H1 (cell line): ENCODE measurements at regions not wholly inside any gene's neighbourhood (a gene's known extent, or its start where the extent isn't known, plus 50 kb on each side); places are given as distances from the start of the nearest gene placed in this dataset.

Source experiments
- CTCF ChIA-PET: fragments of 300-600 bp; sonication (Branson Sonifier 250); formaldehyde crosslinking; loops from one replicate; lab custom pipeline; 2021; ENCODE audit not compliant: partially characterized antibody; lab: Charles Lee
- POLR2A ChIA-PET: fragments of 300-600 bp; sonication (Branson Sonifier 250); formaldehyde crosslinking; loops from one replicate; lab custom pipeline; 2021; ENCODE audit warnings: inconsistent platforms; ENCODE audit not compliant: partially characterized antibody; lab: Charles Lee
- DNase-seq, 2 experiments: peaks; one replicate each; pipeline versions ENCODE4 v3.0.0 to v3.0.0-alpha.2; 2010 to 2022; ENCODE audit warnings: low spot score in 2 of 2, low read depth in 1 of 2, mixed read lengths in 1 of 2
- FAIRE-seq: peaks from 2 replicates; lab custom pipeline; 2011; peaks lifted over from hg19 to GRCh38; lab: Jason Lieb, UNC
- H2AFZ ChIP-seq: 2 replicates; pipeline ENCODE4 v1.8.1; 2012; ENCODE audit warnings: low read length, inconsistent platforms
- H2AK5ac ChIP-seq: 2 replicates; pipeline ENCODE4 v1.6.1; 2013; ENCODE audit warnings: low read depth, low read length
- H2BK120ac ChIP-seq: replicated peaks from 2 replicates; pipeline ENCODE3; 2013; ENCODE audit warnings: low read depth, low read length, inconsistent platforms
- H2BK12ac ChIP-seq: 2 replicates; pipeline ENCODE4 v1.6.1; 2013; ENCODE audit warnings: low read depth, low read length
- H2BK15ac ChIP-seq: 2 replicates; pipeline ENCODE4 v1.6.1; 2013; ENCODE audit warnings: low read length
- H2BK20ac ChIP-seq: 2 replicates; pipeline ENCODE4 v1.6.1; 2013; ENCODE audit warnings: low read length
- H2BK5ac ChIP-seq: 2 replicates; pipeline ENCODE4 v1.6.1; 2013; ENCODE audit warnings: low read depth, low read length
- H3K14ac ChIP-seq: 2 replicates; pipeline ENCODE4 v1.6.1; 2013; ENCODE audit warnings: inconsistent platforms; ENCODE audit not compliant: insufficient read length
- H3K18ac ChIP-seq: 2 replicates; pipeline ENCODE4 v1.6.1; 2013; ENCODE audit warnings: low read length; ENCODE audit errors: extremely low read depth
- H3K23ac ChIP-seq: 2 replicates; pipeline ENCODE4 v1.6.1; 2013; ENCODE audit warnings: inconsistent platforms; ENCODE audit not compliant: insufficient read length
- H3K23me2 ChIP-seq: 2 replicates; pipeline ENCODE4 v1.6.1; 2013; ENCODE audit warnings: low read depth, low read length
- H3K27ac ChIP-seq: 2 replicates; pipeline ENCODE4 v1.6.1; 2011; ENCODE audit warnings: low read depth, low read length, inconsistent platforms
- H3K27me3 ChIP-seq, 4 experiments: replicated peaks in 1 of 4; 1 replicate in 1 of 4; 2 replicates in 3 of 4; pipeline versions ENCODE4 v1.6.1 to v1.8.1; 2011 to 2013; ENCODE audit warnings: low read length in 3 of 4, mild to moderate bottlenecking in 3 of 4, inconsistent platforms in 2 of 4, mixed read lengths in 2 of 4, moderate library complexity in 1 of 4; ENCODE audit not compliant: control insufficient read depth in 3 of 4, insufficient read depth in 3 of 4; ENCODE audit errors: extremely low read depth in 1 of 4
- H3K36me3 ChIP-seq, 4 experiments: 2 replicates each; pipeline versions ENCODE4 v1.6.1 to v1.8.1; 2011 to 2013; ENCODE audit warnings: mild to moderate bottlenecking in 4 of 4, low read length in 3 of 4, moderate library complexity in 2 of 4, control low read depth in 1 of 4, inconsistent platforms in 1 of 4; ENCODE audit not compliant: insufficient read depth in 4 of 4, control insufficient read depth in 2 of 4
- H3K4ac ChIP-seq: replicated peaks from 2 replicates; pipeline ENCODE3; 2013; ENCODE audit warnings: low read length, low read depth, mixed read lengths, inconsistent platforms; ENCODE audit not compliant: insufficient read length
- H3K4me1 ChIP-seq, 4 experiments: replicated peaks in 1 of 4; 1 replicate in 1 of 4; 2 replicates in 3 of 4; pipeline versions ENCODE4 v1.6.1 to v1.8.1; 2011 to 2013; ENCODE audit warnings: low read length in 3 of 4, inconsistent platforms in 2 of 4, mixed read lengths in 1 of 4; ENCODE audit not compliant: insufficient read depth in 4 of 4, control insufficient read depth in 3 of 4
- H3K4me2 ChIP-seq, 2 experiments: 2 replicates each; pipeline versions ENCODE4 v1.6.1 to v1.8.1; 2011 to 2013; ENCODE audit warnings: low read depth in 2 of 2, low read length in 2 of 2, control low read depth in 1 of 2, inconsistent platforms in 1 of 2, mild to moderate bottlenecking in 1 of 2; ENCODE audit not compliant: insufficient read depth in 1 of 2
- H3K4me3 ChIP-seq, 4 experiments: fragments of 200-600, 300-600 bp in 1 of 4; sonication (generic), shearing (Covaris generic), sonication (Bioruptor Twin) in 1 of 4; 2 replicates each; pipeline versions ENCODE4 v1.5.1 to v1.8.1; 2011 to 2016; ENCODE audit warnings: low read length in 4 of 4, low read depth in 3 of 4, control low read depth in 2 of 4, inconsistent platforms in 2 of 4, mild to moderate bottlenecking in 2 of 4, mixed read lengths in 1 of 4, moderate library complexity in 1 of 4; ENCODE audit not compliant: insufficient read depth in 2 of 4; ENCODE audit errors: extremely low read depth in 1 of 4
- H3K56ac ChIP-seq: replicated peaks from 2 replicates; pipeline ENCODE3; 2013; ENCODE audit warnings: low read depth, mild to moderate bottlenecking, mixed read lengths, low read length, inconsistent platforms; ENCODE audit not compliant: insufficient read length
- H3K79me1 ChIP-seq: 2 replicates; pipeline ENCODE4 v1.6.1; 2013; ENCODE audit warnings: low read depth, low read length, control low read depth
- H3K79me2 ChIP-seq, 2 experiments: 2 replicates each; pipeline versions ENCODE4 v1.6.1 to v1.8.1; 2012 to 2013; ENCODE audit warnings: low read length in 2 of 2, mild to moderate bottlenecking in 2 of 2, inconsistent platforms in 1 of 2; ENCODE audit not compliant: insufficient read depth in 2 of 2, control insufficient read depth in 1 of 2
- H3K9ac ChIP-seq, 4 experiments: replicated peaks in 1 of 4; 1 replicate in 1 of 4; 2 replicates in 3 of 4; pipeline versions ENCODE4 v1.6.1 to v1.8.1; 2011 to 2013; ENCODE audit warnings: low read depth in 3 of 4, low read length in 3 of 4, control low read depth in 2 of 4, mild to moderate bottlenecking in 2 of 4, moderate library complexity in 2 of 4, inconsistent platforms in 1 of 4; ENCODE audit errors: extremely low read depth in 1 of 4
- H3K9me3 ChIP-seq, 2 experiments: 2 replicates each; pipeline versions ENCODE4 v1.6.1 to v1.8.1; 2012 to 2013; ENCODE audit warnings: mild to moderate bottlenecking in 2 of 2, moderate library complexity in 2 of 2, control low read depth in 1 of 2, inconsistent platforms in 1 of 2, low read depth in 1 of 2, low read length in 1 of 2, mixed read lengths in 1 of 2; ENCODE audit not compliant: insufficient read depth in 2 of 2
- H4K20me1 ChIP-seq, 2 experiments: replicated peaks in 1 of 2; 2 replicates each; pipeline versions ENCODE3 to v1.8.1; 2011 to 2013; ENCODE audit warnings: inconsistent platforms in 2 of 2, low read length in 2 of 2, mild to moderate bottlenecking in 1 of 2; ENCODE audit not compliant: insufficient read depth in 2 of 2, control insufficient read depth in 1 of 2
- H4K5ac ChIP-seq: 2 replicates; pipeline ENCODE4 v1.6.1; 2013; ENCODE audit warnings: low read length, low read depth, mixed read lengths, inconsistent platforms; ENCODE audit not compliant: insufficient read length
- H4K8ac ChIP-seq: 2 replicates; pipeline ENCODE4 v1.8.0; 2013; ENCODE audit warnings: mild to moderate bottlenecking, moderate library complexity, low read length, inconsistent platforms; ENCODE audit not compliant: insufficient read depth; ENCODE audit errors: extremely low read depth
- H4K91ac ChIP-seq: replicated peaks from 2 replicates; pipeline ENCODE3; 2013; ENCODE audit warnings: low read length, mixed read lengths, inconsistent platforms; ENCODE audit not compliant: insufficient read length
- ASH2L ChIP-seq: fragments of 200-600, 300-600 bp; sonication (generic); IDR thresholded peaks from one replicate; pipeline ENCODE4 v1.7.1; 2017; ENCODE audit warnings: low read length
- CHD1 ChIP-seq: IDR thresholded peaks from 2 replicates; pipeline ENCODE4 v1.6.1; 2012; ENCODE audit warnings: low read depth, low read length, improper control_type of control experiment
- CREB1 ChIP-seq: IDR thresholded peaks from 2 replicates; pipeline ENCODE4 v1.6.1; 2012; ENCODE audit warnings: inconsistent platforms
- MAFK ChIP-seq: IDR thresholded peaks from 2 replicates; pipeline ENCODE4 v1.6.1; 2012; ENCODE audit warnings: low read depth, mild to moderate bottlenecking, improper control_type of control experiment, low read length
- RAD21 ChIP-seq, 2 experiments: IDR thresholded peaks in 1 of 2; conservative IDR thresholded peaks in 1 of 2; 2 replicates each; pipeline ENCODE4 v1.6.1; 2011; ENCODE audit warnings: low read depth in 2 of 2, low read length in 2 of 2, improper control_type of control experiment in 1 of 2, inconsistent platforms in 1 of 2, mild to moderate bottlenecking in 1 of 2, moderate library complexity in 1 of 2
- SRF ChIP-seq: IDR thresholded peaks from 2 replicates; pipeline ENCODE4 v1.6.1; 2011; ENCODE audit warnings: mild to moderate bottlenecking, low read depth, low read length, moderate library complexity
- TEAD4 ChIP-seq: IDR thresholded peaks from 2 replicates; pipeline ENCODE4 v1.6.1; 2012; ENCODE audit warnings: low read depth, low read length, inconsistent platforms, mixed read lengths
- TF ChIP-seq, protein P1 (sequence below): IDR thresholded peaks from 2 replicates; pipeline ENCODE4 v1.6.1; 2012; ENCODE audit warnings: inconsistent platforms

GRCh38 chrY:15779891-15780290 lies 1255.6 kb downstream of the NLGN4Y start:
- FAIRE-seq (no peak), DNase-seq (no peak)
- H2BK20ac ChIP-seq, result no peak overlapping the region
- POLR2A ChIA-PET, result no interaction called here
- no peak overlapping the region for H2BK5ac ChIP-seq
- H4K5ac ChIP-seq, result no peak overlapping the region
- H4K91ac ChIP-seq, result no peak overlapping the region
- no peak overlapping the region for H3K4me3 ChIP-seq
- no peak overlapping the region for H3K23ac ChIP-seq
- H3K4me2 ChIP-seq, result no peak overlapping the region
- H3K4ac ChIP-seq, result no peak overlapping the region
- no peaks in the 10 kb centered on the region for H3K9me3 ChIP-seq
- H3K4me1 ChIP-seq, result no peaks in the 10 kb centered on the region
- no peak overlapping the region for H3K56ac ChIP-seq
- H3K79me1 ChIP-seq, result no peaks in the 10 kb centered on the region
- no peak overlapping the region for H3K27ac ChIP-seq
- no peaks in the 10 kb centered on the region for H3K23me2 ChIP-seq
- H2AFZ ChIP-seq, result no peak overlapping the region
- TF ChIP-seq TEAD4 (no peak), CREB1 (no peak), SRF (no peak), MAFK (no peak), RAD21 (IDR thresholded peaks at IDR 0.05 in 1 of 2, conservative IDR thresholded peaks at IDR 0.05 in 1 of 2; ENCODE audit: low read depth in 2 of 2, low read length in 2 of 2) (no peak), ASH2L (no peak), CHD1 (no peak)
- TF ChIP-seq, protein P1, sequence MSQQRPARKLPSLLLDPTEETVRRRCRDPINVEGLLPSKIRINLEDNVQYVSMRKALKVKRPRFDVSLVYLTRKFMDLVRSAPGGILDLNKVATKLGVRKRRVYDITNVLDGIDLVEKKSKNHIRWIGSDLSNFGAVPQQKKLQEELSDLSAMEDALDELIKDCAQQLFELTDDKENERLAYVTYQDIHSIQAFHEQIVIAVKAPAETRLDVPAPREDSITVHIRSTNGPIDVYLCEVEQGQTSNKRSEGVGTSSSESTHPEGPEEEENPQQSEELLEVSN, result no peak
- TF ChIP-seq, all 59 proteins: peak for 0
- Histone ChIP-seq H2BK15ac (no peak overlapping the region), H3K36me3 (no peaks in the 10 kb centered on the region), H2BK120ac (no peak overlapping the region), H3K18ac (no peak overlapping the region), H4K20me1 (no peaks in the 10 kb centered on the region), H3K79me2 (no peaks in the 10 kb centered on the region), H3K14ac (no peak overlapping the region), H3K27me3 (no peaks in the 10 kb centered on the region), H3K9ac (no peak overlapping the region), H2BK12ac (no peak overlapping the region), H4K8ac (no peak overlapping the region), H2AK5ac (no peak overlapping the region)
- CTCF ChIA-PET, result no interaction called here
